PC-3 (cell line): ENCODE measurements at regions not wholly inside any gene's neighbourhood (a gene's known extent, or its start where the extent isn't known, plus 50 kb on each side); places are given as distances from the start of the nearest gene placed in this dataset.

Experiments
- ATAC-seq: fragments of 200-7000 bp; cut with Tn5 transposase; 2 replicates; pipeline ENCODE4 v1.9.1; 2020; ENCODE audit warnings: mild to moderate bottlenecking, moderate library complexity
- BruUV-seq: library from RNA; stranded (reverse); fragments of 400-500 nt; replicated peaks from 2 replicates; lab custom pipeline; 2021; lab: Mats Ljungman, UMichigan
- CTCF ChIA-PET: fragments of 300-600 bp; sonication (Branson Sonifier 250); formaldehyde crosslinking; loops from one replicate; lab custom pipeline; 2022; ENCODE audit warnings: antibody characterized with exemption; lab: Charles Lee
- POLR2A ChIA-PET: fragments of 300-600 bp; sonication (Branson Sonifier 250); formaldehyde crosslinking; loops from one replicate; lab custom pipeline; 2022; ENCODE audit warnings: antibody characterized with exemption; ENCODE audit not compliant: unreplicated experiment; lab: Charles Lee
- DNase-seq: peaks from one replicate; pipeline ENCODE4 v3.0.0-alpha.2; 2015
- H2AFZ ChIP-seq: fragments of 300-600 bp; sonication (generic); 2 replicates; pipeline ENCODE4 v1.6.0; 2016; ENCODE audit warnings: antibody characterized with exemption, low read length
- H3F3A ChIP-seq: fragments of 300-600 bp; sonication (generic); one replicate; pipeline ENCODE4 v1.6.0; 2017; ENCODE audit warnings: antibody characterized with exemption, low read length, control low read depth, mild to moderate bottlenecking; ENCODE audit not compliant: unreplicated experiment
- H3K27ac ChIP-seq: fragments of 300-600 bp; sonication (generic); 2 replicates; pipeline ENCODE4 v1.5.1; 2016; ENCODE audit warnings: mild to moderate bottlenecking, low read length
- H3K27me3 ChIP-seq: fragments of 300-600 bp; sonication (generic); 2 replicates; pipeline ENCODE4 v1.6.1; 2016; ENCODE audit warnings: low read length, mixed read lengths
- H3K36me3 ChIP-seq: fragments of 300-600 bp; sonication (generic); 2 replicates; pipeline ENCODE4 v1.6.1; 2016; ENCODE audit warnings: low read depth, mixed run types, low read length, mixed read lengths
- H3K4me1 ChIP-seq: fragments of 300-600 bp; sonication (generic); 2 replicates; pipeline ENCODE4 v1.5.1; 2016; ENCODE audit warnings: low read length; ENCODE audit not compliant: insufficient read depth
- H3K4me2 ChIP-seq: fragments of 300-600 bp; sonication (generic); 2 replicates; pipeline ENCODE4 v1.6.0; 2016; ENCODE audit warnings: low read length
- H3K4me3 ChIP-seq: fragments of 300-600 bp; sonication (generic); 2 replicates; pipeline ENCODE4 v1.5.1; 2016; ENCODE audit warnings: mild to moderate bottlenecking, low read length, mixed read lengths
- H3K79me2 ChIP-seq: fragments of 300-600 bp; sonication (generic); 2 replicates; pipeline ENCODE4 v1.6.1; 2017; ENCODE audit warnings: low read length, mixed read lengths
- H3K9ac ChIP-seq: fragments of 300-600 bp; sonication (generic); 2 replicates; pipeline ENCODE4 v1.6.0; 2016; ENCODE audit warnings: mild to moderate bottlenecking, low read length
- H3K9me2 ChIP-seq: fragments of 300-600 bp; sonication (generic); replicated peaks from 2 replicates; pipeline ENCODE4 v1.6.1; 2016; ENCODE audit warnings: mixed run types, low read length, mixed read lengths
- H3K9me3 ChIP-seq: fragments of 300-600 bp; sonication (generic); 2 replicates; pipeline ENCODE4 v1.6.1; 2016; ENCODE audit warnings: low read length, mixed read lengths
- H4K20me1 ChIP-seq: fragments of 300-600 bp; sonication (generic); 2 replicates; pipeline ENCODE4 v1.6.1; 2016; ENCODE audit warnings: low read length, mixed read lengths
- CTCF ChIP-seq: fragments of 300-600 bp; sonication (generic); conservative IDR thresholded peaks from 2 replicates; pipeline ENCODE4 v1.5.1; 2017; ENCODE audit warnings: antibody characterized with exemption, low read depth, mild to moderate bottlenecking, low read length
- EZH2 ChIP-seq: fragments of 300-600 bp; sonication (generic); IDR thresholded peaks from one replicate; pipeline ENCODE4 v1.6.1; 2017; ENCODE audit warnings: antibody characterized with exemption, mild to moderate bottlenecking, low read length; ENCODE audit not compliant: unreplicated experiment
- EZH2phosphoT487 ChIP-seq: fragments of 300-600 bp; sonication (generic); IDR thresholded peaks from 2 replicates; pipeline ENCODE4 v1.6.1; 2018; ENCODE audit warnings: mild to moderate bottlenecking, antibody characterized with exemption, low read length, borderline replicate concordance
- intact Hi-C: fragments of 100-400 bp; cut with micrococcal nuclease; formaldehyde crosslinking; loops from 2 replicates; pipeline ENCODE4 v1.9.0; 2023

GRCh38 chr18:75483662-75484061 lies 56.2 kb upstream of the SMIM21 start:
- H2AFZ ChIP-seq: no peak overlapping the region
- H3K4me3 ChIP-seq: no peak overlapping the region
- CTCF ChIA-PET: no interaction called here
- no peaks in the 10 kb centered on the region for H3K27me3 ChIP-seq
- POLR2A ChIA-PET: no interaction called here
- ATAC-seq: no peak
- no peak overlapping the region for H3K9ac ChIP-seq
- no peaks in the 10 kb centered on the region for H3K36me3 ChIP-seq
- H3K4me1 ChIP-seq: no peaks in the 10 kb centered on the region
- TF ChIP-seq EZH2phosphoT487 (no peak), EZH2 (no peak), CTCF (no peak)
- no peak for DNase-seq
- intact Hi-C loops: no loop called here
- no peak overlapping the region for H3K27ac ChIP-seq
- no peaks in the 10 kb centered on the region for H3K9me2 ChIP-seq
- no peaks in the 10 kb centered on the region for H3F3A ChIP-seq
- peaks cover 4% of the 10 kb centered on the region; the same call in 1 of the 2 replicates for H3K9me3 ChIP-seq
- no peak overlapping the region for H3K4me2 ChIP-seq
- BruUV-seq: no TSS peak
- no peaks in the 10 kb centered on the region for H4K20me1 ChIP-seq
- no peaks in the 10 kb centered on the region for H3K79me2 ChIP-seq

GRCh38 chr18:75482880-75483279 lies 55.4 kb upstream of the SMIM21 start:
- ChIA-PET POLR2A (no interaction called here), CTCF (no interaction called here)
- Histone ChIP-seq H3K9ac (no peak overlapping the region), H3K27me3 (no peaks in the 10 kb centered on the region), H2AFZ (no peak overlapping the region), H4K20me1 (no peaks in the 10 kb centered on the region), H3K4me3 (no peak overlapping the region), H3K4me1 (no peaks in the 10 kb centered on the region), H3K36me3 (no peaks in the 10 kb centered on the region), H3K27ac (no peak overlapping the region), H3K9me3 (peaks cover 4% of the 10 kb centered on the region; the same call in 1 of the 2 replicates), H3K79me2 (no peaks in the 10 kb centered on the region), H3K9me2 (no peaks in the 10 kb centered on the region), H3K4me2 (no peak overlapping the region), H3F3A (no peaks in the 10 kb centered on the region)
- no peak for TF ChIP-seq EZH2
- TF ChIP-seq CTCF: no peak
- ATAC-seq (no peak), DNase-seq (no peak)
- BruUV-seq: no TSS peak
- intact Hi-C loops: no loop called here

GRCh38 chr18:75480487-75480886 lies 53.0 kb upstream of the SMIM21 start:
- TF ChIP-seq CTCF (no peak), EZH2phosphoT487 (no peak), EZH2 (no peak)
- Histone ChIP-seq H3K9ac (no peak overlapping the region), H3K4me1 (peaks cover 3% of the 10 kb centered on the region), H4K20me1 (no peaks in the 10 kb centered on the region), H3K36me3 (no peaks in the 10 kb centered on the region), H3F3A (no peaks in the 10 kb centered on the region), H3K27ac (no peak overlapping the region), H3K27me3 (no peaks in the 10 kb centered on the region), H3K79me2 (no peaks in the 10 kb centered on the region), H3K9me2 (no peaks in the 10 kb centered on the region), H2AFZ (no peak overlapping the region), H3K4me2 (no peak overlapping the region), H3K9me3 (peaks cover 4% of the 10 kb centered on the region; the same call in 1 of the 2 replicates), H3K4me3 (no peak overlapping the region)
- ATAC-seq (no peak), DNase-seq (no peak)
- ChIA-PET POLR2A (no interaction called here), CTCF (no interaction called here)
- BruUV-seq: no TSS peak
- intact Hi-C loops: no loop called here
